GM12874 (cell line): ENCODE measurements at regions not wholly inside any gene's neighbourhood (a gene's known extent, or its start where the extent isn't known, plus 50 kb on each side); places are given as distances from the start of the nearest gene placed in this dataset.

Experiments used
- CTCF ChIP-seq: IDR thresholded peaks from 2 replicates; pipeline ENCODE4 v1.5.1; 2011; ENCODE audit warnings: low read depth, mild to moderate bottlenecking, control low read depth, low read length, moderate library complexity; ENCODE audit not compliant: insufficient read depth

- TF ChIP-seq CTCF, result no peak
Measured at GRCh38 chr5:68087866-68088265, 127.7 kb upstream of the PIK3R1 start.

GRCh38 chr5:68086857-68087256 is 128.7 kb upstream of the PIK3R1 start:
- TF ChIP-seq CTCF, result no peak

- no peak for TF ChIP-seq CTCF
Measured at GRCh38 chr5:68086439-68086838, 129.1 kb upstream of the PIK3R1 start.

GRCh38 chr5:68084396-68084795 is 131.2 kb upstream of the PIK3R1 start:
- no peak for TF ChIP-seq CTCF

- no peak for TF ChIP-seq CTCF
Measured at GRCh38 chr5:68080282-68081050, 135.1 kb upstream of the PIK3R1 start.

- TF ChIP-seq CTCF, result no peak
Measured at GRCh38 chr5:68077349-68077894, 138.1 kb upstream of the PIK3R1 start.

- no peak for TF ChIP-seq CTCF
Measured at GRCh38 chr5:68074633-68075032, 140.9 kb upstream of the PIK3R1 start.
